SK-N-SH (cell line): ENCODE measurements at regions not wholly inside any gene's neighbourhood (a gene's known extent, or its start where the extent isn't known, plus 50 kb on each side); places are given as distances from the start of the nearest gene placed in this dataset.
"Not testable (repeated sequence)": the region's sequence is repeated elsewhere in the genome, so short reads cannot be mapped to it uniquely, and the experiment has no call there.

Experiments
- CTCF ChIA-PET: fragments of 300-600, 350-600 bp; formaldehyde crosslinking; extraction: SDS; loops from one replicate; lab custom pipeline; 2021; lab: Yijun Ruan, JAX
- POLR2A ChIA-PET: fragments of 350-600 bp; sonication (Branson Sonifier 250); formaldehyde crosslinking; extraction: SDS; loops from one replicate; lab custom pipeline; 2020; ENCODE audit warnings: antibody characterized with exemption, inconsistent platforms; lab: Yijun Ruan, JAX
- DNase-seq: peaks from one replicate; pipeline ENCODE4 v3.0.0; 2012
- H2AFZ ChIP-seq: fragments of 200-600 bp; sonication (generic); 2 replicates; pipeline ENCODE4 v1.8.1; 2016; ENCODE audit warnings: antibody characterized with exemption, mild to moderate bottlenecking, low read depth
- H3F3A ChIP-seq: fragments of 200-600 bp; sonication (generic); replicated peaks from 2 replicates; pipeline ENCODE3; 2016; ENCODE audit warnings: antibody characterized with exemption, mild to moderate bottlenecking; ENCODE audit not compliant: insufficient read depth
- H3K27ac ChIP-seq, 2 experiments: fragments of 200-500 bp in 1 of 2; fragments of 200-600 bp in 1 of 2; sonication (Bioruptor generic) in 1 of 2; sonication (generic), shearing (Covaris generic) in 1 of 2; 2 replicates each; pipeline versions ENCODE4 v1.5.1 to v1.6.1; 2014 to 2016; ENCODE audit warnings: low read depth in 2 of 2, inconsistent platforms in 1 of 2, low read length in 1 of 2, mild to moderate bottlenecking in 1 of 2, mixed read lengths in 1 of 2
- H3K27me3 ChIP-seq: fragments of 200-600 bp; sonication (generic), shearing (Covaris generic); 2 replicates; pipeline ENCODE4 v1.6.1; 2016; ENCODE audit warnings: mixed run types; ENCODE audit not compliant: insufficient read depth
- H3K36me3 ChIP-seq, 2 experiments: fragments of 200-500 bp in 1 of 2; fragments of 200-600 bp in 1 of 2; sonication (Bioruptor generic) in 1 of 2; sonication (generic) in 1 of 2; replicated peaks in 1 of 2; 2 replicates each; pipeline versions ENCODE3 to v1.5.1; 2014 to 2016; ENCODE audit warnings: low read length in 1 of 2, mild to moderate bottlenecking in 1 of 2; ENCODE audit not compliant: insufficient read depth in 2 of 2, control insufficient read depth in 1 of 2
- H3K4me1 ChIP-seq, 2 experiments: fragments of 200-500 bp in 1 of 2; fragments of 200-600 bp in 1 of 2; sonication (Bioruptor generic) in 1 of 2; sonication (generic), shearing (Covaris generic) in 1 of 2; 2 replicates each; pipeline versions ENCODE4 v1.5.1 to v1.6.1; 2014 to 2016; ENCODE audit warnings: low read depth in 1 of 2, low read length in 1 of 2, mixed run types in 1 of 2; ENCODE audit not compliant: insufficient read depth in 2 of 2, control insufficient read depth in 1 of 2
- H3K4me2 ChIP-seq: fragments of 200-600 bp; sonication (generic), shearing (Covaris generic); 2 replicates; pipeline ENCODE4 v1.6.1; 2017; ENCODE audit warnings: mixed run types
- H3K4me3 ChIP-seq, 2 experiments: fragments of 200-500 bp in 1 of 2; fragments of 200-600 bp in 1 of 2; sonication (Bioruptor generic) in 1 of 2; sonication (generic), shearing (Covaris generic) in 1 of 2; 2 replicates each; pipeline versions ENCODE4 v1.5.1 to v1.8.1; 2014 to 2016; ENCODE audit warnings: low read depth in 2 of 2, inconsistent platforms in 1 of 2, low read length in 1 of 2, mild to moderate bottlenecking in 1 of 2, mixed read lengths in 1 of 2, moderate library complexity in 1 of 2
- H3K79me2 ChIP-seq: fragments of 200-600 bp; sonication (generic); 2 replicates; pipeline ENCODE4 v1.8.1; 2017; ENCODE audit warnings: mild to moderate bottlenecking; ENCODE audit not compliant: insufficient read depth
- H3K9ac ChIP-seq: fragments of 200-600 bp; sonication (generic); 2 replicates; pipeline ENCODE4 v1.6.1; 2017; ENCODE audit warnings: mixed run types
- H3K9me2 ChIP-seq: fragments of 200-600 bp; sonication (generic); 2 replicates; pipeline ENCODE4 v1.6.1; 2017; ENCODE audit warnings: mixed run types
- H3K9me3 ChIP-seq: fragments of 200-600 bp; sonication (generic); 2 replicates; pipeline ENCODE4 v1.6.1; 2017; ENCODE audit warnings: mixed run types, mild to moderate bottlenecking, moderate library complexity
- H4K20me1 ChIP-seq: fragments of 200-600 bp; sonication (generic); 2 replicates; pipeline ENCODE4 v1.6.1; 2017; ENCODE audit warnings: mild to moderate bottlenecking, mixed run types; ENCODE audit not compliant: insufficient read depth
- ELF1 ChIP-seq: IDR thresholded peaks from 2 replicates; pipeline ENCODE4 v1.4.0; 2012
- EZH2phosphoT487 ChIP-seq: fragments of 200-600 bp; sonication (generic); IDR thresholded peaks from 2 replicates; pipeline ENCODE4 v1.6.1; 2017; ENCODE audit warnings: low read depth, mixed run types, mild to moderate bottlenecking, antibody characterized with exemption, moderate library complexity, borderline replicate concordance
- GABPA ChIP-seq: IDR thresholded peaks from 2 replicates; pipeline ENCODE4 v1.4.0; 2012; ENCODE audit warnings: low read depth, mild to moderate bottlenecking
- GATA2 ChIP-seq: sonication (generic); formaldehyde crosslinking; IDR thresholded peaks from 2 replicates; pipeline ENCODE4 v1.5.0; 2020; ENCODE audit warnings: mild to moderate bottlenecking, missing genetic modification reagents
- RXRA ChIP-seq: IDR thresholded peaks from 2 replicates; pipeline ENCODE4 v1.4.0; 2012; ENCODE audit warnings: low read depth, mild to moderate bottlenecking, borderline replicate concordance
- TAF1 ChIP-seq: IDR thresholded peaks from 2 replicates; pipeline ENCODE4 v1.6.1; 2012; ENCODE audit warnings: low read depth, mild to moderate bottlenecking, low read length, moderate library complexity, borderline replicate concordance
- USF1 ChIP-seq: IDR thresholded peaks from 2 replicates; pipeline ENCODE4 v1.4.0; 2012; ENCODE audit warnings: low read depth, borderline replicate concordance
- YY1 ChIP-seq: IDR thresholded peaks from 2 replicates; pipeline ENCODE4 v1.4.0; 2012; ENCODE audit warnings: low read depth, mild to moderate bottlenecking
- WGBS: methylation state at CpG from one replicate; pipeline ENCODE4 v1.1.6; 2017; ENCODE audit warnings: low lambda C conversion rate; 5-methylcytosine and 5-hydroxymethylcytosine counted together

- H3K27me3 ChIP-seq = no peaks in the 10 kb centered on the region
- no peak overlapping the region for H3K4me2 ChIP-seq
- H3K9me2 ChIP-seq = no peaks in the 10 kb centered on the region
- H4K20me1 ChIP-seq = no peaks in the 10 kb centered on the region
- no peaks in the 10 kb centered on the region for H3K4me1 ChIP-seq
- H3K9me3 ChIP-seq = no peaks in the 10 kb centered on the region
- H3K27ac ChIP-seq = no peak overlapping the region
- no peak overlapping the region for H3K9ac ChIP-seq
- ChIA-PET CTCF (interaction anchor here (1.2 to 2.2 kb wide), 2 partner anchors 800 to 802 kb away, joined by 5 to 8 read pairs; no protein-coding TSS in a partner anchor), POLR2A (no interaction called here)
- H2AFZ ChIP-seq = no peak overlapping the region
- H3F3A ChIP-seq = no peaks in the 10 kb centered on the region
- 3% methylated on average over 1 of the region's 1 CpG for WGBS
- no peak overlapping the region for H3K4me3 ChIP-seq
- no peak for DNase-seq
- no peaks in the 10 kb centered on the region for H3K79me2 ChIP-seq
- H3K36me3 ChIP-seq = no peaks in the 10 kb centered on the region
- TF ChIP-seq RXRA (no peak), YY1 (no peak), TAF1 (no peak), ELF1 (no peak)
These were observed 712.8 kb downstream of the CD109 start for GRCh38 chr6:74408844-74409243.

- Histone ChIP-seq H3K36me3 (no peaks in the 10 kb centered on the region), H3F3A (no peaks in the 10 kb centered on the region), H3K27me3 (no peaks in the 10 kb centered on the region), H3K4me2 (no peak overlapping the region), H3K9ac (no peak overlapping the region), H3K9me3 (no peaks in the 10 kb centered on the region), H3K4me1 (no peaks in the 10 kb centered on the region), H3K4me3 (no peak overlapping the region), H3K79me2 (no peaks in the 10 kb centered on the region), H3K27ac (no peak overlapping the region), H3K9me2 (no peaks in the 10 kb centered on the region), H2AFZ (no peak overlapping the region), H4K20me1 (no peaks in the 10 kb centered on the region)
- TF ChIP-seq TAF1 = no peak
- TF ChIP-seq GATA2 (CRISPR knock-in tag) = no peak
- TF ChIP-seq GABPA = no peak
- DNase-seq = no peak
- 15% methylated on average over 2 of the region's 2 CpGs for whole genome bisulfite sequencing
- POLR2A ChIA-PET = no interaction called here
- CTCF ChIA-PET = interaction anchor here (0.9 kb wide), 1 partner anchor 26 kb away, joined by 3 read pairs; no protein-coding TSS in a partner anchor
These were observed 708.4 kb downstream of the CD109 start for GRCh38 chr6:74404366-74404765.

- no peaks in the 10 kb centered on the region for H3K36me3 ChIP-seq
- no peaks in the 10 kb centered on the region for H3K9me2 ChIP-seq
- no peaks in the 10 kb centered on the region for H4K20me1 ChIP-seq
- H3K79me2 ChIP-seq = no peaks in the 10 kb centered on the region
- H3K9ac ChIP-seq = no peak overlapping the region
- H3K4me1 ChIP-seq = no peaks in the 10 kb centered on the region
- no peaks in the 10 kb centered on the region for H3K9me3 ChIP-seq
- CTCF ChIA-PET = no interaction called here
- no peak for DNase-seq
- no peak overlapping the region for H3K4me3 ChIP-seq
- H3K27ac ChIP-seq = no peak overlapping the region
- no peak for TF ChIP-seq USF1
- TF ChIP-seq YY1 = no peak
- no peak for TF ChIP-seq EZH2phosphoT487
- TF ChIP-seq GABPA = no peak
- TF ChIP-seq ELF1 = no peak
- no peaks in the 10 kb centered on the region for H3K27me3 ChIP-seq
- H2AFZ ChIP-seq = no peak overlapping the region
- H3F3A ChIP-seq = no peaks in the 10 kb centered on the region
- POLR2A ChIA-PET = no interaction called here
- no peak overlapping the region for H3K4me2 ChIP-seq
These were observed 706.8 kb downstream of the CD109 start for GRCh38 chr6:74402781-74403180.

GRCh38 chr6:74378437-74378836 is 682.4 kb downstream of the CD109 start:
- H3K36me3 ChIP-seq, H3K9me2 ChIP-seq, CTCF ChIA-PET, POLR2A ChIA-PET, H3K79me2 ChIP-seq, H3K4me1 ChIP-seq, H4K20me1 ChIP-seq, H3K4me2 ChIP-seq, H3F3A ChIP-seq, DNase-seq, H3K9me3 ChIP-seq, H3K4me3 ChIP-seq, H3K27ac ChIP-seq, H3K9ac ChIP-seq, H2AFZ ChIP-seq, H3K27me3 ChIP-seq: not testable (repeated sequence)
- WGBS = 3% methylated on average over 10 of the region's 10 CpGs
